ENCODE measurements at regions not wholly inside any gene's neighbourhood (a gene's known extent, or its start where the extent isn't known, plus 50 kb on each side); places are given as distances from the start of the nearest gene placed in this dataset.

DNA sequence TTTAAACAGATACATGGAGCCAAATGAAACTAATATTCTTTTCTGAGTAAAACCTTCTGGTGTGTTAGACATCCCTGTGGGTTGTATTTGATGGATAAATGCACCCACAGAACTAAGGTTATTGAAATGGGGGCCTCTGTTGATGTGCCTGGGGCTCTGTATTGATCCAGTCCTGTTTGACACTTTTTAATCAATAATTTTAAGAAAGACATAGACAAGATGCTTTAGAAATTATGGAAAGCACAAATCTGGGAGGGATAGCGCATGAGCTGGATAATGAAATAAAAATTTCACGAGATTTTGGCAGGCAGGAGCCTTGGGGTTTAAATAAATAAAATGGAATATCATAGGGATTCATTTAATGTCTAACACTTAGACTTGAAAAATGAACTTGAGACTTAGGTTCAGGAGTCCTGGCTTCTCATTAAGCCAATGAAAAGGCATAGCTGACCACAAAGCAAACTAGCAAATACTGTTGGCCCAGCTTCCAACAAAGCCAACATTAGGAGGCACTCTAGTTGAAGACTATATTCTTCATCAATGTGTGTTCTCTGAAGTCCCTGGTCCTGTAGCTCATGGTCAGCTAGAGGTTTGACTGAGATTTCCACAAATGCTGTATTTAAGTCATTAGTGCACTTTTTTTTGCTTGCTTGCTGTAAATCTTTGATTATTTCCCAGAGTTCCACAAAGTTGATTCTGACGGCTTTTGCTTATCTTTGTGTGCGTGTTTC, 64.2 kb upstream of the SH3RF3 start (continued):
- no peak for TF ChIP-seq KDM4A (IDR thresholded peaks at IDR 0.05; ENCODE audit: low read depth, low read length, severe bottlenecking)
- TF ChIP-seq TAF7 (optimal IDR thresholded peaks at IDR 0.05; ENCODE audit: borderline replicate concordance, low read depth, low read length) = no peak
- no peak for TF ChIP-seq ATF3 (IDR thresholded peaks at IDR 0.05; ENCODE audit: insufficient read depth, low read depth, low read length)
- no peak for TF ChIP-seq SRF (IDR thresholded peaks at IDR 0.05; ENCODE audit: low read depth, low read length)
- no peak for TF ChIP-seq SIRT6 (IDR thresholded peaks at IDR 0.05; ENCODE audit: low read length)
- no peak for TF ChIP-seq SIN3A (conservative IDR thresholded peaks at IDR 0.05 in 1 of 2, IDR thresholded peaks at IDR 0.05 in 1 of 2; ENCODE audit: low read depth in 1 of 2, low read length in 2 of 2)
- no peak for TF ChIP-seq FOSL1 (IDR thresholded peaks at IDR 0.05; ENCODE audit: insufficient read depth, low read depth, low read length)

All from H1 (cell line).